HG03558 (cell line): ENCODE measurements at regions not wholly inside any gene's neighbourhood (a gene's known extent, or its start where the extent isn't known, plus 50 kb on each side); places are given as distances from the start of the nearest gene placed in this dataset.
"Not testable (repeated sequence)": the region's sequence is repeated elsewhere in the genome, so short reads cannot be mapped to it uniquely, and the experiment has no call there.

Experiments used
- ATAC-seq: cut with Tn5 transposase; IDR thresholded peaks from one replicate; pipeline ENCODE4 v1.9.1; 2021; ENCODE audit warnings: moderate number of reproducible peaks; ENCODE audit not compliant: unreplicated experiment; ENCODE audit errors: extremely low read depth

- ATAC-seq: no peak
Measured at GRCh38 chr13:70604448-70604847, 496.2 kb upstream of the KLHL1 start.

- ATAC-seq: no peak
Measured at GRCh38 chr13:70593716-70594115, 485.5 kb upstream of the KLHL1 start.

- ATAC-seq: no peak
Measured at GRCh38 chr13:70585109-70585508, 476.9 kb upstream of the KLHL1 start.

GRCh38 chr13:70580825-70581224 lies 472.6 kb upstream of the KLHL1 start:
- ATAC-seq: no peak

GRCh38 chr13:70579941-70580340 lies 471.7 kb upstream of the KLHL1 start:
- no peak for ATAC-seq

- ATAC-seq: no peak
Measured at GRCh38 chr13:70571221-70571620, 463.0 kb upstream of the KLHL1 start.

- ATAC-seq: no peak
Measured at GRCh38 chr13:70568571-70568970, 460.3 kb upstream of the KLHL1 start.

GRCh38 chr13:70544706-70545105 lies 436.5 kb upstream of the KLHL1 start:
- no peak for ATAC-seq

GRCh38 chr13:70541451-70541850 lies 433.2 kb upstream of the KLHL1 start:
- no peak for ATAC-seq

- ATAC-seq: no peak
Measured at GRCh38 chr13:70534466-70534865, 426.2 kb upstream of the KLHL1 start.

GRCh38 chr13:70529652-70530051 lies 421.4 kb upstream of the KLHL1 start:
- no peak for ATAC-seq

GRCh38 chr13:70527599-70527998 lies 419.3 kb upstream of the KLHL1 start:
- no peak for ATAC-seq

- ATAC-seq: no peak
Measured at GRCh38 chr13:70523622-70524021, 415.4 kb upstream of the KLHL1 start.

GRCh38 chr13:70520275-70521036 lies 412.2 kb upstream of the KLHL1 start:
- ATAC-seq: no peak

GRCh38 chr13:70518081-70518480 lies 409.8 kb upstream of the KLHL1 start:
- no peak for ATAC-seq

GRCh38 chr13:70516226-70516625 lies 408.0 kb upstream of the KLHL1 start:
- ATAC-seq: no peak

- ATAC-seq: not testable (repeated sequence)
Measured at GRCh38 chr13:70511861-70512417, 403.7 kb upstream of the KLHL1 start.

GRCh38 chr13:70505809-70506208 lies 397.6 kb upstream of the KLHL1 start:
- ATAC-seq: no peak

- ATAC-seq: no peak
Measured at GRCh38 chr13:70502944-70503343, 394.7 kb upstream of the KLHL1 start.

GRCh38 chr13:70490320-70490935 lies 382.2 kb upstream of the KLHL1 start:
- ATAC-seq: no peak

- ATAC-seq: no peak
Measured at GRCh38 chr13:70484931-70485330, 376.7 kb upstream of the KLHL1 start.
